Dedifferentiated amniotic fluid mesenchymal stem cell (primary cell): ENCODE measurements at regions not wholly inside any gene's neighbourhood (a gene's known extent, or its start where the extent isn't known, plus 50 kb on each side); places are given as distances from the start of the nearest gene placed in this dataset.
A peak's percentile ranks its signal among the peaks of the same experiment; 100 is the strongest.

Source experiments
- DNase-seq: peaks from one replicate; pipeline ENCODE4 v3.0.0-alpha.2; 2016; ENCODE audit errors: extremely low spot score

DNA sequence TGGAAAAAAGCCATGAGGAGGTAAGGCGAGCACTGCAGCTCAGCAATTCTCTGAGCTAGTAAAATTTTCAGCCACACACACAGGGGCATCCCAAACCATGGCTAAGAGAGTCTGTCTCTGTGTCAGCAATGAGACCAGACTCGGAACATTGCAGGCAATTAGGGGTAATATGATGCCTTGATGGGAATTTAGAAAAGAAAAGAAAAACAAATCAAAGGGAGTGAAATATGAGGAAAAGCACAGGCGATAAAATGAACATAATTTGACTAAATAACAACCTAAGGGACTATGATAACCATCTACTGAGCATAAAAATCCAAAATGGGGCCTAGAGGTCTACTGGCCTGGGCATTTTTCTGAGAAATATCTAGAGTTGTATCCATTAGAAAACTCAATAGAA, 546.0 kb upstream of the PSMD7 start:
- DNase-seq = no peak

DNA sequence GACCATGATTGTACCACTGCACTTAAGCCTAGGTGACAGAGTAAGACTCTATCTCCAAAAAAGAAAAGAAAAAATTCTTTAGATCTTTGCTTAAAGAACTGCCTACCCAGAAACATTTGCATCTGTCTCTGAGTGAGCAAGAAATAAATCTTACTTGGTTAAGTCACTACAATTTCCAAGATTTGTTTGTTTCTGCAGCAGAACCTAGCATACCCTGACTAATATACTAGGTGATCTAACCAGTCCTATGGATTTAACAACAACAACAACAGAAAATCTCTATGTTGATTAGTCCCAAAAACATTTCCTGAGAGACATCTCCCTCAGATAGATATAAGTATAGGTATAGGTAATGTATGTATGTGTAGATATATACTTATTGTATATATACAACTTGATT, 549.3 kb upstream of the PSMD7 start:
- no peak for DNase-seq

DNA sequence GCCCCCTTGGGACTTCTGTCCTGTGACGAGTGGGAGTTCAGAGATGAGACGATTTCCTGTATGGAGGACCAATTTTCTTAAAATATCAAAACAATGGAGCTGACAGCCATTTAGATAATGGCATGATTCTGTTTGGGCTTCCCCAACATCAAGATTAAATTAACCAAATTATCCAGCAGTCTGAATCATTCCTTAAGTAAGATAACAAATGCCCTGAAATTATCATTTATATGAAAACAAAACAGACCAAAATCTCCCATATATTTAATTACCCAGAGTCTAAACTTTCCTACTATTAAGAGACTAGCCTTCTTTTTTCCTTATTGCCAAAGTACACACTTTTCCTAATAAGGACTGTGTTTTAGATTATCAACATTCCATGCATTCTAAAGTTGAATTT, 550.1 kb upstream of the PSMD7 start:
- no peak for DNase-seq

DNA sequence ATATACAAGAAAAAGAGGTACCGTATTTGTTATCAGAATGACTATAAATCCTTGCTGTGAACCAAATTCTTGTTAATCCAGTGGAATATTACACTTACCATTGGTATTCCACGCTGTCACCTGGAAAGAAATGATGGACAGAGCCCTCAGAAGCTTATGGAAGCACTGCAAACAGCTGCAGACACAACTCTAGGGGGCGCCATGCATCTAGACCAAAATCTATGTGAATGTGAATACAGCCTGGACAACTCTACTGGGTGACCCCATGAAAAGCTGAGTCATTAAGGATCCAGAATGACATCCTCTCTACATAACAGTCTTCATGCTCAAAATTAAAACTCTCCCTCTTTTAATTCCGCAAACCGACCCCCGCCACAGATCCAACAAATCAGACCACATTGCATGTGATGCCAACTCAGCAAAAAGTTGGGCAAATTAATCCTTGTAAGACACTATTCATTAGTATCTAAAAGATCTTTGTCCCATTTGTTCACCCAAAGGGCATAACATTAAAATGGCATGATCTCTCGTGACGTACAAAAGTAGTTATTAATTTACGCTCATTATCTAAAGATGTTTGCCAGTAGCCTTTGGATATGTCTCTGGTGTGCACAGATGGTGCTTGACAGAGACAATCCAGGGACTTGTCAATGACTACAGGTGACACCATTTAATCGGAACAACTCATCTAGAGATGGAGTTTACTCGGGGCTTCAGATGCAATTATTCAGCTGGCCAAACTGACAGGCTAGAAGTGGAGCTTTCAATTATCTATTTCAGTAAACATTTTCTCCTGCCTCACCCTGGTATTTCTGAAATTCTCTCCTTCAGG, 552.7 kb upstream of the PSMD7 start:
- DNase-seq = no peak

DNA sequence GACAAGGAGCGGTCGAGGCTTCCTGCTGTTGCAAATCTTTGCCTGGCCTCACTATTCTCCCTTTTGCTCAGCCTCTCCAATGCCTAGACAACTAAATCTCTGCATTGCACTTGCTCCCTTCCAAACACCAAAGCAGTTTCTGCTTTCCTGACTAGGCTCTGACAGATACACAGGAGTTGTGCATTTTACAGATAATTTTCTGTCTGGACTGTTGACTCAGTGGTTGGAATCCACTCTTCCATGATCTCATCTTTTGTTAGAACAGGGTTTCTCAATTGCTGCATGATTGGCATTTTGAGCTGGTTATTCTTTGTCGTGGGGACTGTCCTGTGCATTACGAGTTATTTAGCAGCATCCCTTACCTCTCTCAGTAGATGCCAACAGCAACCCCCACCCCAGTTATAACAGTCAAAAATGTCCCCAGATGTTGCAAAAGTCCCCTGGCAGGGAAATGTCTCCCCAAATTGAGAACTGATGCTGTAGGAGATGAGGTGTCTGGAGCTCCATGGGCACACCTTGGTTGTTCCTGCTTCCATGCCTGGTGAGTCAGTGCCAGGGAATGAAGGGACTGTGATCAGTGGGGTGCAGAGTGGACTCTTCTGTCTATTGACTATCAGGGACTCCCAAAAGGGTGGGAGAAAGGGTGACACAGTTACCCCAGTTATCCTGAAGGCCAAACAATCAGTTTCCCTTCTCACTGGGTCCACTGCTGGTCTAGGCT, 557.4 kb upstream of the PSMD7 start:
- no peak for DNase-seq

DNA sequence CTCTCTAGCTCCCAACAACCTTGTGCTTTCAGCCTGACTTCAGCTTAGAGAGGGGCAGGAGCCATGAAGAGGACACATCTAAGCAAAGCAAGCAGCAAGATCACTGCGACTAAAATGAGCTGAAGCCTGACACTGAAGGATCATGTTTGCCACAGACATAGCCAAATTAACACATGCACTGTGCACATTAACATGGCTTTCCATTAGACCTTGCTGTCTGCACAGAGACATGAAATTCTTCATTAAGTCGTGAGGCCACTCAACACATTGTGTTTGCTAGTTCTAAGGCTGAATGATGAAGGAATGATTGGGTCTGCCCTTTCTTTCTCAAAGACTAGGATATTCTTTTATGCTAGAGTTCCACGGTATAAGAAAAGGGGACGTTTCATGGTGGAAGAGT, 558.3 kb upstream of the PSMD7 start:
- no peak for DNase-seq

DNA sequence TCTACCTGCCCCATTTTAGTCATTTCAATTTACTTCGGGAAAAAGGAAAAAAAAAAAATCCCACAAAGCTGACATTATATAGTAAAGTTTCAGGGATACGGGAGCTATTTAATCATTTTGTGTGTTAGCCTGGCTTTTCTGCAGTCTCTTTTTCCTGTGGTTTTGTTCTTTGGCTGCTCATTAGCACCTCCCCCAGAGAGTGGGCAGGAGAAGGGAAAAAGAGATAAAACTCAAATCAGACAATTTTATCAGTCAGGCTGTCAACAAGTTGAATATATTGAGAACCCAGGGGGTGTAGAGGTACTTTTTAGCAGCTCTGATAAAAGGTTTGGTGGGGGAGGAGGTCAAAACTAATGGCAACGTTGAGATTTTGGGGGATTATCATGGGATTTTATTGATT, 559.0 kb upstream of the PSMD7 start:
- DNase-seq = no peak

DNA sequence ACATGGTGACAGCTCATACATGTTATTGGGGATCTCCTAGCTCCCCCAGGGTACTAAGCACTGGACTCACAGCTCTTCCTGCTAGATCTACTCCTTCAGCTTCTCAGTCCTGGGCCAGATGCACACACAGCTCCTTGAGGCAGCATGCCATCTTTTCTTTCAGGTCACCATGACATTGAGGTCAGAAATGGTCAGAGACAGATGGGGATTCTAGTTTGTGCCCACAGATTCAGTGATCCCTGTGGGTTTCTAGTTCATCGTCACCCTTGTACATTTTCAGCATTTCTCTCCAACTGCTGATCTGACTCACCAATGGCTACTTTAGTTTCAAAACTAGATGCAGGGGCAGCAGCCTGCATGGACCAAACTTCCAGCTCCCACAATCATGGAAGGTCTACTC, 560.7 kb upstream of the PSMD7 start:
- no peak for DNase-seq

DNA sequence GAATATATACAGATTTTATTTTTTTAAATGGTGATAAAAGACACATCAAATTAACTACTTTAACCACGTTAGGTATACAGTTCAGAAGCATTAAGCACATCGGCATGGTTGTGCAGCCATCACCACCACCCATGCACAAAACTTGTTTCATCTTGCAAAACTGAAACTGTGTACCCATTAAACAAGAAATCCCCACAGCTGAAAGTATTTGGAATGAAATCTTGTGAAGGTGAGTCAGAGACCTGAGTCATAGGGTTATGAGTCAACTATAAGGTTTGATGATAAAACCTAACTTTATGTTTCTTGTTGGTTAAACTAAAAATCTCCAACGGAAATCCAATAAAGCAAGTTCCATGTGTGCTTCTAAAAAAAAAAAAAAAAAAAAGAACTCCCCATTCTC, 561.6 kb upstream of the PSMD7 start:
- DNase-seq = peak; percentile 47

DNA sequence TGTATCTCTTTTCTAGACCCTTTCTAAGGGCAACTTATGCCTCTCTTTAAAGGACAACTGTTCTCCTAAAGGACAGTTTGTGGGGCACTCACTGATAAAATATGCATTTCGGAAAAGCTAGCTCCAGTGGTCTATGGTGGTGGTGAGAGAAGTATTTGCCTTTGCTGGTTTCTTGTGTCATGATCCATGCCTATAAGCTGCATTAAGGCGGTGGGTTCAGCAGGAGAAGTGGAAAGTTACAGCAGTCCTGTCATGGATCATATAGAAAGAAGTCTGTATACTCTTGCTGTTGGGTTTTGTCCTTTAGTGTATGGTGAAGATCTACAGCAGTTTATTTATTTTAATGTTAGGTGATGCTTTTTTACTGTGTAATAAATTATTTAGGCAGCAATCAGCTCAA, 563.9 kb upstream of the PSMD7 start:
- no peak for DNase-seq

DNA sequence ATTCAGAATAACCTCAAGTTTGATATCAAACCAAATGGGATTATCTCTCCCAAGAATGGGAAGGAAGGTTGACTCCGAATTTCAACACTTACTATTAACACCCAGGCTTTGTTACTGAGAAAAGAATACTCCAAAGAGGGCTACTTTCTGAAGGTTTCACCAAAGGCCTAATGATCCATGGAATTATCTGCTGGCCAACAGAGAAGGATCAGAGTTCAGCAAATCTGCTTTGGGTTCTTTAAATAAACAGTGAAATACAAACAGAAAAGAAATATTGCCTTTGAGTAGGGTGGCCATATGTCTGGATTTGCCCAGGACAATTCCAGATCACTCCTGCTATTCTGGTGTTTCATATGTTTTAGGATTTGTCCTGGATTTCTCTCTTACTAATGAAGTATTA, 564.5 kb upstream of the PSMD7 start:
- DNase-seq = no peak

DNA sequence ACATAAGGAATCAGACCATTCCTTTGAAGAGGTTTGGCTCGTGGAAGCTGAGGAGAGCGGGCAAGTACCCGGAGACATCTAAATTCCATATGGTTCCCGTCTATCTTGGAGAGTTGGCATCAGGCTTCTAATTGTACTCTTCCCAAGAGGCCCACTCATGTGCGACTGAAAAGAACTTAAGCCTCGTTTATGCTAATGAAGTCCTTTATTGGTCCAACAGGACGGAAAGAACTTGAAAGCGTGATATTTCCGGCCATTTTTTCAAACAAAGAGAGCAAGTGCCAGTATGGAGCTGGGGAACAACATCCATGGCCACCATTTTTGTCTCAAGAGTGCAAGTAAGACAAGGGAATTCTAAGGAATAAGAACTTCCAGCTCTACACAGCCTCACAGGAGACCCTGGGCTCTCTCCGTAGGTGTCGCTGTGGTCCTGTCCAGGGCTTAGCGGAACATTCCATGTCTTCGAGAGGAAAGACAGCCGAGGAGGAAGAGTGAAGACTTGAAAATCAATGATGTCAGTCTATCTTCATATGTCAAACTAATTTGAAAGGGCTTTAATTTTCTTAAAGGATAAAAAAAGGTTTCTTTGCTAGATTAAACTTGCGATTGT, 566.0 kb upstream of the PSMD7 start:
- no peak for DNase-seq

DNA sequence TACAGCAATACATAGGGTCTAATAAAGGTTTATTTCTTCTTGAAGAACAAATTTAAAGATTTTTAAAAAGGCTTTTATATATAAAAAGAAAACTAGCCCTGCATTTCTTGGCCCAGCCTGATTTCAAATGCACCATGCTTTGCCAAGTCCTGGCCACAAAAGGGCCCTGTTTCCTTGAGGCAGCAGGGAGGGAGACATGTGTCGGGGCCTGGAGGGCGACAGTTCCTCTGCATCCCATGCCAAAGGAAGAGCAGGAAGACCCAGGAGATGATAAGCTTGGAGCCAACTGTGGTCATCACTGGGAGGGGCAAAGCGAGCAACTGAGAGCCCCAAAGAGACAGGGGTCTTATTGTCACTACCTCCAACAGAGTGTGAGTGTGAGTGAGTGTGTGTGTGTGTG, 571.5 kb upstream of the PSMD7 start:
- no peak for DNase-seq

DNA sequence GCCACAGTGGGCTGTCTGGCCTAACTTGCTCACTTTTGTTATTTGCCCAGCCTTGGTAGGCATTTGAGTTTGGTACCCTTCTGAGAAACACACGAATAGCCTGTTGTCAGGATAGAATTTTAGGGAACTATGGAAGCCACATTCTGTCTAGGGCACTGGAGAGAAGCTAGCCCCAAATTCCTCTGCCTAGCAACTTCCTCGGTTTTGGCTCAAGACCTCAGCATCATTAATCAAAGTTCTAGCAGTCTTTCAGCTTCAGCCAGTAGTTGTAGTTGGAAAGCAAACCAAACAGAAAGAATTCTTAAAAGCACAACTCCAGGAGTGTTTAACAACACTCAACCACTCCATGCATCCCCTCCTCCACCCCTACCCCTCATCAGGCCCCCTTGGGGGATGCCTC, 572.1 kb upstream of the PSMD7 start:
- DNase-seq = no peak

DNA sequence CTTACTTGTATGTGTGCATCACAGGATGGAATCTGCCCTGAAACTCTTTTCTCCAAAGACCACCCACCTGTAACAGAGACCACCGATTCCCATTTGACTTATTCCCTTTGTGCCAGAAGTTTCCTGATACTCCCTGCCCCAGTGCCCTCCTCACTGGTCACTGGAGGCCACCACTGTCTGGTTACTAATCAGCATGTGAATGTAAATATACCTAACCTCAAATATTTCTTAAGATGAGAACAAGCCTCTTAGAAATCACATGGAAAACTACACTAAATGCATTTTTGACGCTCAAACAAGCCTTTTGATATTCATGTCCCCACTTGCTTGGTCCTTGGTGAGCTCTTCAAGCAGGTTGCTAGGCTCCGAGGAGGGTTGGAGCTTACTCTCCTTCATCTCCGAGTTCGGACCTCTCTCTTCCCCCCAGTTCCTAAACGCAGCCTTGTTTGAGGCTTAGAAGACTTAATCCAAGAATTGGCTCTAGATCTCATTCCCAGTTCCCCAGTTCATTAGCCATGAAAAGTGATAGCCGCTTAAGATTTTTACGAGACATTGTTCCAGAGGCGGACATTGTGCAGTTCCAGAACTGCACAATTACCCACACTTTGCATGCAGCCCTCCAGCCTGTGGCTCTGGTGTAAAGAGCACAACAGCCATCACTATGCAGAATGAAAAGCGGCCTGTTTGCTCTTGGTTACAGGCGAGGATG, 579.2 kb upstream of the PSMD7 start:
- DNase-seq = no peak

DNA sequence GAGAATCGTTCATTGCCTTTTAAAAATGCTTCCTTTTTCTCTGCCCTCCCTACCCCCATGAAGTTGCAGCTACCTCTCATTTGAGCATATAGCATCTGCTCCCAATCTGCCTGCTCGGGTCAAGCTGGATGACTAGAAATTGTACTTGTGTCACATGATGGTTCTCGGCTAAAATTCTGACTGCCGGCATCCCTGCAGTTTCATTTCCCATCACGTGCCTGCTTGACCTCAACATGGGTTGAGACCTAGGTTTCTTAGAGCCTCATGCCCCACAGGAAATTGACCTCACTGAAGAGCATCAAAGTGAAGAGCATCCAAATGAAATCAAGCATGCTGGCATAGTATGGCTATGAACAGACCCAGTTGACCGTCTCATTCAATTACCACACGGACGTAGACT, 581.6 kb upstream of the PSMD7 start:
- DNase-seq = no peak

DNA sequence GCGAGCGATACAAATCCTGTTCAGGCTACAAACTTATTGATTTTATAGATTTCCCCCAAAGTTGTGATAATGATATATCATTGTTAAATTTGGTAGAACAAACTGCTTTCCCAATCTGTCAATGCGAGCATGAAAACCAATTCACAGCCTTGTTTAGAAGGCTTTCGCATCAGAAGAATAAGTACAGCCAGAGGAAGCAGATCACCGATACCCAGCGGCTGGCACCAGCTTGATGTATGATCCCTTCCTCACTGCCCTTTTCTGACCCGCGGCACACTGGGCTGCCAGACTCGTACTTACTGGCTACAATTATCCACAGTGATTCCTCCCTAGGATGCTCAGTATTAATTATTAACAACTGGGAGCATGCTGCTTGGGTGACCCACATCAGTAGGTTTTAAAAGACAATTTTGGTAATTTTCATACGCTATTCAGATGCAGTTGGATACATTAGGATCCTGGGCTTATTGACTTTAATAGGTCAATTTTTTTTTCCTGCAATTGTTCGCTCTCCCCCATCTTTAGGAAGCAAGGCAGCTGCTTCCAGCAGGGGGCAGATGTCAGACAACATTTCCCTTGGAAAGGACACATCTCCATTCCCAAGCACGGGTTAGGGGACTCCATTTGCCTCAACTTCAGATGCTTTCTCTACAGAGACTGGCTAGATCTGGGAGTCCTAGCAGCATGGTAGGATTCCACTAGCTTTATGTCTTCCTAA, 582.7 kb upstream of the PSMD7 start:
- no peak for DNase-seq

DNA sequence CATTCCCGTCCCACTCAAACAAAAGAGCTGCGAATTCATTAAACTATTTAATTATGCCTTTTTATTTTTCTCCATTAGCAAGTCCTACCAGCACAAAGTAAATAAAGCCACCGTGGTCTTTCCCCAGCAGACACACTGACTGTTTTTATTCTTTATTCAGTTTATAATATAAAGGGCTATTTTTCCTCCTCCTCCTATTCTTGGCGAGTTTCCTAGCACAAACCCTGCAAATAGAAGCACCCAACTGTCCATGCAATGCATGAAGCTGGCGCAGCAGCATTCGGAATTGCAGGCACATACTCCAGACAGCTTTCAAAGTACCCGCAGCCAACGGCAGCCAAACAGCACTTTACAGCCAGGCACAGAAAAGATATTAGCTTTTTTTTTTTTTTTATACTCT, 583.4 kb upstream of the PSMD7 start:
- no peak for DNase-seq

DNA sequence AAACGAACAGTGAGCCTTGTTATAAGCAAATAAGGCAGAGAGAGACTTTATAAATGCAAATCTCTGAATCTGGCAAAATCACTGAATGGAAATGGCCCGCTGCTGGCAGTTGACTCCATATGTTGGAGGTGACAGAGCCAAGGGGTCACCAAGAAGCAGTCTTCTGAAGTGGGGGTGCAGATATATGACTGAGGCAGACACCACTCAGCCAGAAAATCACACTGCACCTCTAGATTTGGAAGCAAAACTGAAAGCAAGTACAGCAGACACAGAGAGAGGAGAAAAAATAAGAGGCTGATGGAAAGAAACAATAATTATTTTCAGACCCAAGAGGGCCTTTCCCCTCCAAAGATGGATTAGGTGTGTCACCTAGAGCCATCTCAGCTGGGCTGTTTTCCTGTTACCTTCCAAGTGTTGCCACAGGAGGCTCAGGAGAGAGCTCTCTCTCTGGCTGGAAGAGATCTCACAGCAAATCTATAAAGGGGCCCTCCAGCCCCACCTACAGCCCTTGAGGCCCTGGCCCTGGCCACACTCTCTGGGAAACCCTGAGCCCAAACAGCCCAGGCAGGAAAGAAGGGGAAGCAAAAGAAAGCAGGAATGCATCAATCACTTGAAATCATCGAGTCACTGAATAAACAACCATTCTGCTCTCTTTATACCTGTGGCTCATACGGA, 585.1 kb upstream of the PSMD7 start:
- no peak for DNase-seq

DNA sequence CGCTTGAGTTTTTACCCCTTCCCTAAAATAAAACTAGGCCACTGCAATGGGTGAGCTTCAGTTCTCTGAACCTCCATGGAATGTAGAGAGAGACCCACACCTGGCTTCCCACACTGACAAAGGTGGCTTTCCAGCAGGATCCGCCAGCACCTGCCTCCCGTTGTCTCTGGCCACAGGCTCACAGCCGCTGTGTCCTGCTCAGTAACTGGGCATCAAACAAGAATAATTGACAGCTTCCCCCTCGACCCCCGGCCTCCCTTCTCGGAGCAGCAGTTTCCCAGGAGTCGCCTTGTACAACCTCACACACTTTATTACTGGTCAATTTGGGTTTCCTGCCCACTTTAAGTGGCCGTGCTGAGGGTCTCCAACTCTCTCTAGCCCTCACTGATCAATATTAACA, 586.1 kb upstream of the PSMD7 start:
- DNase-seq = no peak

DNA sequence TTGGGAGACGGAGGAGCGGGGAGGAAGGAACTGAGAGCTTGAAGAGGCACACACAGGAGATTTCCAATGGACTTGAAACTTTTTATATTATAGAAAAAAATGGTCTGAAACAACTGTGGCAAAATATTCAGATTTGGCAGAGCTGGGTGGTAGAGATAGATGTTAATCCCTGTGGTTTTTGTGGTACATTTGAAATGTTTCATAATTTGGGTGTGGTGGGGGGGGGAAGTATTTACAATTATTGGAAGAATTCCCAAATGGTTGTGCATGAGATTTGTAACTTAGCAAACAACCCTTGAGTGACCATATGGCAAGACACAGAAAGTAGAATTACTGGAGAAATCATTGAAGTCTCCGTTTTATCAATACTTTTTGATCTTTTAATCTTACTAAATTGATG, 588.8 kb upstream of the PSMD7 start:
- DNase-seq = no peak
